Psoas muscle (tissue), 7 donors: ENCODE measurements at regions not wholly inside any gene's neighbourhood (a gene's known extent, or its start where the extent isn't known, plus 50 kb on each side); places are given as distances from the start of the nearest gene placed in this dataset.

Source experiments
- ATAC-seq, 4 donors: fragments of 200-7000 bp; cut with Tn5 transposase; one replicate each; pipeline ENCODE4 v1.9.1; 2020; ENCODE audit warnings: moderate library complexity in 3 of 4, mild to moderate bottlenecking in 2 of 4
- DNase-seq, 2 donors: peaks; one replicate each; pipeline ENCODE4 v3.0.0-alpha.2; 2020
- H3K27ac ChIP-seq: fragments of 200-600 bp; one replicate; pipeline ENCODE4 v1.8.0; 2022
- H3K27me3 ChIP-seq, 3 donors: fragments of 200-600 bp in 1 of 3; one replicate each; pipeline versions ENCODE4 v1.6.1 to v1.8.0; 2013 to 2022; ENCODE audit warnings: low read length in 2 of 3, mild to moderate bottlenecking in 2 of 3, moderate library complexity in 1 of 3; ENCODE audit not compliant: insufficient read depth in 3 of 3
- H3K36me3 ChIP-seq, 2 donors: fragments of 200-600 bp in 1 of 2; one replicate each; pipeline versions ENCODE4 v1.6.1 to v1.8.0; 2013 to 2022; ENCODE audit warnings: low read depth in 1 of 2, mild to moderate bottlenecking in 1 of 2, moderate library complexity in 1 of 2; ENCODE audit not compliant: insufficient read depth in 1 of 2
- H3K4me1 ChIP-seq: fragments of 200-600 bp; one replicate; pipeline ENCODE4 v1.8.0; 2022
- H3K4me3 ChIP-seq: fragments of 200-600 bp; one replicate; pipeline ENCODE4 v1.8.0; 2022; ENCODE audit warnings: mild to moderate bottlenecking
- H3K9me3 ChIP-seq: fragments of 200-600 bp; one replicate; pipeline ENCODE4 v1.8.0; 2022
- WGBS, 3 donors: extraction: QIAGEN DNeasy Blood & Tissue Kit; methylation state at CpG; one replicate each; pipeline versions ENCODE4 v1.1.6 to v1.1.7; 2013; 5-methylcytosine and 5-hydroxymethylcytosine counted together
- intact Hi-C, 2 donors: fragments of 100-400 bp; cut with DNase I; formaldehyde crosslinking; loops; one replicate each; pipeline versions ENCODE4 v1.11.0 to v1.14.2; 2022
- TF ChIP-seq, protein P1 (sequence below): fragments of 200-600 bp; IDR thresholded peaks from one replicate; pipeline ENCODE4 v1.8.0; 2022; ENCODE audit warnings: antibody characterized with exemption
- donor health status: healthy with polysubstance abuse.
- donor health status: DM: no; HTN: no; CAD: no; lungs with moderate emphysema.
- donor health status: Bipolar disorder and iron deficiency.
- donor health status: healthy.
- donor health status: DM: yes; HTN: yes; CAD: no.
- donor health status: DM: no; HTN: no; CAD: no.
- donor health status: DM: yes; HTN: yes; CAD: no.

DNA sequence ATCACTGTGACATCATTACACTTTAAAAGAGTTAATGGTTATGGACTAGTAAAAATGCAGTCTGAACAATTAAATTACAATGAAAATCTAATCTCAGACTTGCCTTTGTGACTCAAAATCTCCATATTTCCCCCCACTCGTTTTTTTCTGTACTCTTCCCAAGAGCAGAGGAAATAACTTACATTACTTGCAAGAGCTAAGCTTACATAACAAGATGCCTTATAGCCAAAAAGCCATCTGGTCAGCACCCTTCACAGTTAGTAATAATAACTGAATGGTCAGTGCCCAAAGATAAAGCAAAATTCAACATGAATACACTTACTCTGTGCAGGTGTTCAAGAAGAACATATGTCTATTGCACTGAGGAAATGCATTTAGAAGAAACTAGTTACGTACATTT lies 1381.5 kb upstream of the CELF2 start:
- no peaks in the 10 kb centered on the region for H3K4me1 ChIP-seq
- TF ChIP-seq, protein P1, sequence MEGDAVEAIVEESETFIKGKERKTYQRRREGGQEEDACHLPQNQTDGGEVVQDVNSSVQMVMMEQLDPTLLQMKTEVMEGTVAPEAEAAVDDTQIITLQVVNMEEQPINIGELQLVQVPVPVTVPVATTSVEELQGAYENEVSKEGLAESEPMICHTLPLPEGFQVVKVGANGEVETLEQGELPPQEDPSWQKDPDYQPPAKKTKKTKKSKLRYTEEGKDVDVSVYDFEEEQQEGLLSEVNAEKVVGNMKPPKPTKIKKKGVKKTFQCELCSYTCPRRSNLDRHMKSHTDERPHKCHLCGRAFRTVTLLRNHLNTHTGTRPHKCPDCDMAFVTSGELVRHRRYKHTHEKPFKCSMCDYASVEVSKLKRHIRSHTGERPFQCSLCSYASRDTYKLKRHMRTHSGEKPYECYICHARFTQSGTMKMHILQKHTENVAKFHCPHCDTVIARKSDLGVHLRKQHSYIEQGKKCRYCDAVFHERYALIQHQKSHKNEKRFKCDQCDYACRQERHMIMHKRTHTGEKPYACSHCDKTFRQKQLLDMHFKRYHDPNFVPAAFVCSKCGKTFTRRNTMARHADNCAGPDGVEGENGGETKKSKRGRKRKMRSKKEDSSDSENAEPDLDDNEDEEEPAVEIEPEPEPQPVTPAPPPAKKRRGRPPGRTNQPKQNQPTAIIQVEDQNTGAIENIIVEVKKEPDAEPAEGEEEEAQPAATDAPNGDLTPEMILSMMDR, result no peak
- DNase-seq (no peak), ATAC-seq (no peak)
- no peaks in the 10 kb centered on the region for H3K36me3 ChIP-seq
- no peak overlapping the region for H3K4me3 ChIP-seq
- H3K27ac ChIP-seq, result no peak overlapping the region
- 57 to 60% (median 59%) methylated on average over 2 of the region's 2 CpGs for WGBS, 3 donors
- intact Hi-C loops, result no loop called here
- H3K9me3 ChIP-seq, result no peaks in the 10 kb centered on the region
- no peaks in the 10 kb centered on the region for H3K27me3 ChIP-seq

DNA sequence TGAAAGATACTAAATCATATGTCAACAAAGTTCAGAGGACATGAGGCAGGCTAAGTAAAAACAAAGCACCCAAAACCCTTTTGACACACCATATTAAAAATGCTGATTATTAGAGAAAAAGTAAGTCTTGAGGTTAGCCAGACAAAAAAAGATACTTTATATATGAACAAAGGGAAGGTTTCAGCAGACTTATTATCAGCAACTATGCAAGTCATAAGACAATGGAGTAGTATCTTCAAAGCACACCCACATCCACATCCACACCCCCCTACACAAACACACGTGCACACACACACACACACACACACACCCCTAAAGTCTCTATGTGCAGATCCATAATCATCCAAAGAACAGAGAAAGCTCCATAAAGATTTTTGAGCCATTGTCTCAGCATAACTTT lies 1373.9 kb upstream of the CELF2 start:
- 44 to 62% (median 57%) methylated on average over 1 of the region's 1 CpG for WGBS, 3 donors
- H3K4me3 ChIP-seq, result no peak overlapping the region
- H3K36me3 ChIP-seq, result no peaks in the 10 kb centered on the region
- peaks cover 5% of the 10 kb centered on the region for H3K9me3 ChIP-seq
- DNase-seq (no peak), ATAC-seq (no peak)
- TF ChIP-seq, protein P1, result no peak
- H3K27me3 ChIP-seq, result no peaks in the 10 kb centered on the region
- H3K27ac ChIP-seq, result no peak overlapping the region
- H3K4me1 ChIP-seq, result no peaks in the 10 kb centered on the region
- intact Hi-C loops, result no loop called here

DNA sequence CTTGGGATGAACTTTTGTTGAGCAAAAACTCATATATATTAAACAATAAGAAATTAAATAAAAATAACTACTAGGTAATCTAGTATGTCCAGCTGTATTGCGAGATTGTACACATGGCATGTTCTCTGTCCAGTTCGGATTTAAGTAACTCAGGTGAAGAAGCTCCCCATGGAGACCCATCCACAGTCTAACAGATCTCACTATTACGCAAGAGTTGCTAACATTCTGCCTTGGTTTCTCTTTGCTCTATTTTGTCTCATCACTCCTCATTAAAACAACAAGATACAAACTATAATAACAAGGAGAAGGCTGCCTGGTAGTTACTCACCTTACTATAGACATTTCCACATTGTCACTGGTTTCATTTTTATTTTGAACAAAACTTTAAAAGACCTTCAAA lies 1372.3 kb upstream of the CELF2 start:
- Histone ChIP-seq H3K4me3 (no peak overlapping the region), H3K27ac (no peak overlapping the region), H3K4me1 (no peaks in the 10 kb centered on the region), H3K27me3 (no peaks in the 10 kb centered on the region), H3K9me3 (peaks cover 5% of the 10 kb centered on the region), H3K36me3 (no peaks in the 10 kb centered on the region)
- ATAC-seq, result no peak
- TF ChIP-seq, protein P1, result no peak
- no peak for DNase-seq
- intact Hi-C loops, result no loop called here
- 88 to 95% (median 93%) methylated on average over 3 of the region's 3 CpGs for WGBS, 3 donors

DNA sequence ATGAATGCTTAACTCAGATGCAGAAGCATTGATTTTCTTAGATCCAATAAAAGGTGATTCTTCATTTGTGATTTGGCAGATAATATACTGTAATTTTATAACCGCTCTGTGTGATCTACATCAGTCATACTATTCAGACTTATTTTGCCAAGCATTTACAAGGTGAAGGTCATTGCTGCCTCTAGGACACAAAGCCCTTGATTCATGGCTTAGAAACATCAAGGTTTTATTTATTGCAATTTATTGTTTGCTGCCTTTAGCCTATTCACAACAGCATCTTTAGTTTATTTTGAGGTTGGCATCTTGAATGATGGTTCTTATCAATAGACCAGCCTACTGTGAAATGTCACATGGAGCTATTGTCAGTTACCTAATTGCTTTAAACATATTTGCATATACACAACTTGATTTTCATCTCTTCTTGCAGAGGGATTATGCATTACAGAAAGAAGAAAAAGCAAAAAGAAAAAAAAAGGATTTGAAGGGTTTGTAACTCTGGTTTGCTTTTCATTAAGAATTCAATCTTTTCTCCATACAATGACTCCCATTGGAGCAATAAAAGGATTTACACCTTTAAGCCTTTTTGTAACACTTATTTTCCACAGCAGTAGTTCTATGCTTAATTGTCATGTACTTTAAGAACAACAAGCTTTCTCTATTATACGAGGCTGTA lies 1371.6 kb upstream of the CELF2 start:
- Histone ChIP-seq H3K4me1 (no peaks in the 10 kb centered on the region), H3K36me3 (no peaks in the 10 kb centered on the region), H3K27me3 (no peaks in the 10 kb centered on the region), H3K4me3 (no peak overlapping the region), H3K9me3 (peaks cover 5% of the 10 kb centered on the region), H3K27ac (no peak overlapping the region)
- intact Hi-C loops, result no loop called here
- TF ChIP-seq, protein P1, result no peak
- ATAC-seq, result no peak
- WGBS, 3 donors, result 61% methylated on average over 2 of the region's 2 CpGs
- DNase-seq, result no peak

DNA sequence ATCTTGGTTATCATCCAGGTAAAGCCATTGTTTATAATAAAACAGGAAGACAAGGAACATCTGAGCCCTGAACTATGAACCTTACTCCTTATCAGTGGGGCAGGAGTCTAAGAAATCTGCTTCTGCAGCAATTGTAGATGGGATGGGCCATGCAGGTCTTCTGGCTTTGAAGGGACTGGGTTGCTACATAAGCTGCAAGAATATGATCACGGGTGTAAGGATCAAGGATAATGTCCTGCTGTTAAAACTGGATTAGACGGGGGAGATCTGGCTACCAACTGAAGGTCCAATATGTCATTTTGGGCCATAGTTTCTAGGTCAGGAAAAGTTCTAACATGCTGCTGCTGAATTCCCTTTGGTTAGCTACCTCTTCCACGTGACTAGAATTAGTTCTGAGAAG lies 1363.4 kb upstream of the CELF2 start:
- intact Hi-C loops, result no loop called here
- DNase-seq, result no peak
- Histone ChIP-seq H3K27ac (no peak overlapping the region), H3K9me3 (no peaks in the 10 kb centered on the region), H3K4me1 (no peaks in the 10 kb centered on the region), H3K27me3 (no peaks in the 10 kb centered on the region), H3K4me3 (no peak overlapping the region), H3K36me3 (no peaks in the 10 kb centered on the region)
- ATAC-seq, result no peak
- TF ChIP-seq, protein P1, result no peak
- 62 to 78% (median 75%) methylated on average over 3 of the region's 3 CpGs for WGBS, 3 donors
